SU-DHL-6 (cell line): ENCODE measurements at regions not wholly inside any gene's neighbourhood (a gene's known extent, or its start where the extent isn't known, plus 50 kb on each side); places are given as distances from the start of the nearest gene placed in this dataset.

ENCODE experiments used
- CTCF ChIP-seq: fragments of 200-600 bp; sonication (generic); IDR thresholded peaks from one replicate; pipeline ENCODE4 v1.5.1; 2017; ENCODE audit warnings: antibody characterized with exemption, mild to moderate bottlenecking, low read length, moderate library complexity; ENCODE audit not compliant: insufficient read depth, poor library complexity, severe bottlenecking
- EZH2phosphoT487 ChIP-seq: fragments of 200-600 bp; sonication (generic), shearing (Covaris generic); conservative IDR thresholded peaks from 2 replicates; pipeline ENCODE4 v1.6.1; 2018; ENCODE audit warnings: mild to moderate bottlenecking, antibody characterized with exemption, low read length, moderate library complexity, mixed read lengths

GRCh38 chr5:63043792-63044191 is 465.2 kb downstream of the LRRC70 start:
- TF ChIP-seq CTCF = no peak
- no peak for TF ChIP-seq EZH2phosphoT487
